ENCODE measurements at regions not wholly inside any gene's neighbourhood (a gene's known extent, or its start where the extent isn't known, plus 50 kb on each side); places are given as distances from the start of the nearest gene placed in this dataset.

DNA sequence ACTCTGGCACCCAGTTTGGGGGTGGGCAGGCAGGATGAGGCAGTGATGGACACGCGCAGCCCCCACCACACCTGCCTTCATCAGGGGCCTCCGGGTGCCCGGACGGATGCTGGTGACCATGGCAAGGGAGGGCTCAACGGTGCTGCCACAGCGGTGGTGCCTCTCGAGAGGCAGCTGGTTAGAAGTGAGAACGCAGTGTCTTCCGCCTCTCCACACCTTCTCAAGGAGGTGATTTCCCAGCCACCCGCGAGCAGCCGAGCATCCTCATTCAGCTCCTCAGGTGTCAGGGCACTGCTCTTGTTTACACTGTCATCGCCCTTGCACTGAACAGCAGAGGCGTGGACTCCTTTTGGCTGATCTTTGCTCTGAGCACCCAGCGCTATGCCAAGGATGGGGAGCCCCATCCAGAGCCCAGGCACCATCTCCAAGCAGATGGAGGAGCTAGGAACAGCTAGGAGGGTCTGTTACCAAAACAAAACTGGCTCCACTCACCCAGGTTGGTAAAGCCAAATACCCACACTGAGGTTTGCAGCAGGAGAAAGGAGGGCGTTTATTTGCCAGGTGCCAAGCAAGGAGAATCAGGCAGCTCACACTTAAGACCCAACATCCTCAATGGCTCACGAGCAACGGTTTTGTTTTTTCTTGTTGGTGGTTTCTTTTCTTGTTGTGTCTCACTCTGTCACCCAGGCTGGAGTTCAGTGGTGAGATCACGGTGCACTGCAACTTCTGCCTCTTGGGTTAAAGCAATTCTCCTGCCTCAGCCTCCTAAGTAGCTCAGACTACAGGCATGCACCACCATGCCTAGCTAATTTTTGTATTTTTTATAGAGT, 174.3 kb upstream of the TNRC6C start:
- H3K27ac Mint-ChIP-seq: no peak overlapping the region

DNA sequence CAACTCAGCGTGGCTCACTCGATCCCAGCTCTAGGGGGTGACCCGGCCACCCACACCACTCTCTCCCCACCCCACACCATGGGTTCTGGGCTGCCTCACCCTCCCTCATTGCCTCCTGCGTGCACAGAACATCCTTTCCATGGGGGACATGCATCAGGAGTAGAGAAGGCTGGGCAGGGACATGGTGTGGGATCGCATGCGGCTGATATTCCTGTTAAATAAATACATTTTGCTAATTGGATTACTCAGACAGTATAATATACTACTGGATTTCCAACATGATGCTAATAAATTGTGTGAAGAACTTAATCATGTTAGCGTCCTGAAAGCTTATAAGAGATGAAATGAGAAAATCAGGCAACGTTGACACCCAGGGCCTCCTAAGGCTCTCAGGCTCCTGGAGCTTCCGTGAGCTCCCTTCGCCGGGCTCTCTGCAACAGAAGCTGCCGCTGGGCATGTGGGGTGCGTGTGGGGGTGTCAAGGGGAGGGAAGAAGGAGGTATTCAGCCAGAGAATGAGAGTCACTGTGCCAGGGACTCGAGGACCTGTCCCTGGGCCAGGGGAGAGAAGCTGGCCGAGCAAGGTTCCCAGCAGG, 173.1 kb upstream of the TNRC6C start:
- no peak overlapping the region for H3K27ac Mint-ChIP-seq
- peaks cover 28% of the 10 kb centered on the region for H3K4me1 Mint-ChIP-seq (ENCODE audit: unreplicated experiment)
- no peaks in the 10 kb centered on the region for H3K9me3 Mint-ChIP-seq
- no peak for DNase-seq (ENCODE audit: extremely low spot score, unreplicated experiment)
- H3K36me3 Mint-ChIP-seq: no peaks in the 10 kb centered on the region
- TF ChIP-seq, protein P1, sequence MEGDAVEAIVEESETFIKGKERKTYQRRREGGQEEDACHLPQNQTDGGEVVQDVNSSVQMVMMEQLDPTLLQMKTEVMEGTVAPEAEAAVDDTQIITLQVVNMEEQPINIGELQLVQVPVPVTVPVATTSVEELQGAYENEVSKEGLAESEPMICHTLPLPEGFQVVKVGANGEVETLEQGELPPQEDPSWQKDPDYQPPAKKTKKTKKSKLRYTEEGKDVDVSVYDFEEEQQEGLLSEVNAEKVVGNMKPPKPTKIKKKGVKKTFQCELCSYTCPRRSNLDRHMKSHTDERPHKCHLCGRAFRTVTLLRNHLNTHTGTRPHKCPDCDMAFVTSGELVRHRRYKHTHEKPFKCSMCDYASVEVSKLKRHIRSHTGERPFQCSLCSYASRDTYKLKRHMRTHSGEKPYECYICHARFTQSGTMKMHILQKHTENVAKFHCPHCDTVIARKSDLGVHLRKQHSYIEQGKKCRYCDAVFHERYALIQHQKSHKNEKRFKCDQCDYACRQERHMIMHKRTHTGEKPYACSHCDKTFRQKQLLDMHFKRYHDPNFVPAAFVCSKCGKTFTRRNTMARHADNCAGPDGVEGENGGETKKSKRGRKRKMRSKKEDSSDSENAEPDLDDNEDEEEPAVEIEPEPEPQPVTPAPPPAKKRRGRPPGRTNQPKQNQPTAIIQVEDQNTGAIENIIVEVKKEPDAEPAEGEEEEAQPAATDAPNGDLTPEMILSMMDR (conservative IDR thresholded peaks at IDR 0.05): no peak
- H3K4me3 Mint-ChIP-seq: no peak overlapping the region
- peaks cover 59% of the 10 kb centered on the region for H3K27me3 Mint-ChIP-seq

More for the DNA sequence above, 174.3 kb upstream of the TNRC6C start:
- DNase-seq (ENCODE audit: extremely low spot score, unreplicated experiment): no peak
- Mint-ChIP-seq H3K9me3 (no peaks in the 10 kb centered on the region), H3K27me3 (peaks cover 55% of the 10 kb centered on the region), H3K36me3 (no peaks in the 10 kb centered on the region), H3K4me1 (ENCODE audit: unreplicated experiment) (peaks cover 26% of the 10 kb centered on the region), H3K4me3 (no peak overlapping the region)
- TF ChIP-seq, protein P1 (conservative IDR thresholded peaks at IDR 0.05): no peak

DNA sequence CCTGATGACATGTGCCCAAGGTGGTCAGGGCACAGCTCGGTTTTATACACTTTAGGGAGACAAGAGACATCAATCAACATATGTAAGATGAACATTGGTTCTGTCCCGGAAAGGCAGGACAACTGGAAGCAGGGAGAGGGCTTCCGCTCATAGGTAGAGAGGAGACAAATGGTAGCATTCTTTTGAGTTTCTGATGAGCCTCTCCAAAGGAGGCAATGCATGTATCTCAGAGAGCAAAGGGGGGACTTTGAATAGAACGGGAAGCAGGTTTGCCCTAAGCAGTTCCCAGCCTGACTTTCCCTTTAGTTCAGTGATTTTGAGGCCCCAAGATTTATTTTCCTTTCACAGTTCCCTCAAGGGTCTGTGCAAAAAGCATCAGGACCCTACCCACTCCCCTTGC, 172.4 kb upstream of the TNRC6C start:
- DNase-seq (ENCODE audit: extremely low spot score, unreplicated experiment): no peak
- H3K36me3 Mint-ChIP-seq: no peaks in the 10 kb centered on the region
- H3K4me3 Mint-ChIP-seq: no peak overlapping the region
- no peak overlapping the region for H3K27ac Mint-ChIP-seq
- peaks cover 24% of the 10 kb centered on the region for H3K4me1 Mint-ChIP-seq (ENCODE audit: unreplicated experiment)
- H3K9me3 Mint-ChIP-seq: no peaks in the 10 kb centered on the region
- peaks cover 57% of the 10 kb centered on the region for H3K27me3 Mint-ChIP-seq
- TF ChIP-seq, protein P1 (conservative IDR thresholded peaks at IDR 0.05): no peak

DNA sequence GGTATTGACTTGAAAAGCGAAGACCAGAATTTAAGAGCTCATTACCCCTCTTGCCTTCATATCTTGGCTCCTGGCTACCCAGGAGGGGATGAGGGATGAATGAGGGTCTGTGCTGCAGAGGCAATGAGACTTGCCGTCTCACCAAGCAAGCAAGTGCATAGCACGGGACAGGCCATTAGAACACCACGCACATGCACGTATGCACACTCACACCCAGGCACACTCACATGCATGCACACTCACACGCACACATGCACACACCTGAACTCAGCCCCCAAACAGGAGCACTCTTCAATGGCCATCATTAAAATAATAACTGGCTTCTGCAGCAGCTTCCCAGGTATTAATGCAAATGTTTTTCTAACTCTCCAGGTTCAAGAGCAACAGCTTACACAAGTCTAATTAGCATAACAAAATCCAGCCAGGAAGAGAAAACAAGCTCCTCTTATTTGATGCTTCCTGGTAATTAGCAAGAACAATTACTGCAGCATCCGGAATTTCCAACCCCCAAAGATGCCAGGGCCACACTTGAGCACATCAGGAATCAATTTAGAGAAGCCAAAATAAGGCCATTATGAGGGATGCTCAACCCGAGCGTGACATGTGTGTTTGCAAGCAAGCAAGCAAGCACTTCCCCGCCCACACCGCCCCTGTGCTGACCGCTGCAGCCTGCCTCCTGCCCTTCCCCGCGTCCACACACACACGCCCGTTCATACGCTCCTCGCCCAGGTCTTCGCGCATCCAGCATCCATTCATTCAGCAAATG, 171.6 kb upstream of the TNRC6C start:
- H3K4me1 Mint-ChIP-seq (ENCODE audit: unreplicated experiment): peaks cover 24% of the 10 kb centered on the region

DNA sequence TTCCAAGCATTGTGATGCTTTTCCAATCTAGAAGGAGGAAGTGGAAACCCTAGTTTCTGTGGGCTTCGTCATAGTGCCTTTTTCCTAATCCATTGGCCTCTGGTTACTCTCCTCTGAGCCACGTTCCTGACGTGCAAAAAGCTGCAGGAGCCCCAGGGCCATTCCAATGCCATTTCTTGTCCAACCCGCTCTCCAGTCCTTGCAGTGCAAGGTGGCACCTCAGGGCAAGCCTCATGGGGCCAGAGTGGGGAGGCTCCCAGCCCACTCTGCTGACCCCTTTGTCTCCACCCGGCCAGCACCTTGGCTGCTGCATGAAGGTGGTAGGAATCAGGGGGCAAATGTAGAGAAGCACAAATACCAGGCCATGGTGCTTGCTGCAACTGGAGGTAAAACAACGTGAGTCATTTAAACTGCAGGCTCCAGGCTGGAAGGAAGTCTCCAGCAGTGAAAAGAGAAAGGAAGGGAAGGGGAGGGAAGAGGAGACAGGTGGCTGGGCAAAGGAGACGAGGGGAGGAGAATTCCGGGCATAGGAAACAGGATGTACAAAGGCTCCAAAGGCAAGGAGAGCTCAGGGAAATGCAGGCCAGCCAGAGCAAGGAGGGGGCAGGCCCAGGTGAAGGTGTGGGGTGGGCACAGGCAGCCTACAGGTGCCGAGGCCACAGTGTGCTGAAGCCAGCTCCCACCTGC, 168.2 kb upstream of the TNRC6C start:
- TF ChIP-seq, protein P1 (conservative IDR thresholded peaks at IDR 0.05): no peak
- H3K27me3 Mint-ChIP-seq: peaks cover 54% of the 10 kb centered on the region
- H3K9me3 Mint-ChIP-seq: no peaks in the 10 kb centered on the region
- no peak for DNase-seq (ENCODE audit: extremely low spot score, unreplicated experiment)
- peaks cover 24% of the 10 kb centered on the region for H3K4me1 Mint-ChIP-seq (ENCODE audit: unreplicated experiment)
- no peaks in the 10 kb centered on the region for H3K36me3 Mint-ChIP-seq
- peak overlapping the region; percentile 65 for H3K27ac Mint-ChIP-seq
- no peak overlapping the region for H3K4me3 Mint-ChIP-seq

More for the DNA sequence above, 171.6 kb upstream of the TNRC6C start:
- Mint-ChIP-seq H3K4me3 (no peak overlapping the region), H3K9me3 (no peaks in the 10 kb centered on the region), H3K27ac (no peak overlapping the region), H3K36me3 (no peaks in the 10 kb centered on the region), H3K27me3 (peaks cover 57% of the 10 kb centered on the region)
- DNase-seq (ENCODE audit: extremely low spot score, unreplicated experiment): no peak
- TF ChIP-seq, protein P1 (conservative IDR thresholded peaks at IDR 0.05): no peak
